Activated naive CD4-positive, alpha-beta T cell treated with anti-CD3 and anti-CD28 coated beads, Interleukin-2, amount 10 ng/mL, durations not matched to agents 7 days and 5 days (primary cell): ENCODE measurements at regions not wholly inside any gene's neighbourhood (a gene's known extent, or its start where the extent isn't known, plus 50 kb on each side); places are given as distances from the start of the nearest gene placed in this dataset.

ENCODE experiments used
- CTCF ChIA-PET: fragments of 350-600 bp; sonication (Branson Sonifier 250); formaldehyde crosslinking; loops from one replicate; lab custom pipeline; 2021; ENCODE audit warnings: antibody characterized with exemption; lab: Charles Lee
- DNase-seq: peaks from one replicate; pipeline ENCODE4 v3.0.0-alpha.2; 2020
- H3K27ac Mint-ChIP-seq: one replicate; pipeline ENCODE4 v1.8.0; 2021; ENCODE audit warnings: mild to moderate bottlenecking, moderate library complexity, mixed read lengths
- H3K27me3 Mint-ChIP-seq: one replicate; pipeline ENCODE4 v1.8.0; 2021; ENCODE audit warnings: mild to moderate bottlenecking, mixed read lengths
- H3K36me3 Mint-ChIP-seq: one replicate; pipeline ENCODE4 v1.8.0; 2021; ENCODE audit warnings: mixed read lengths
- H3K4me1 Mint-ChIP-seq: one replicate; pipeline ENCODE4 v1.8.0; 2021; ENCODE audit warnings: mixed read lengths
- H3K4me3 Mint-ChIP-seq: one replicate; pipeline ENCODE4 v1.8.0; 2021; ENCODE audit warnings: mild to moderate bottlenecking, moderate library complexity, mixed read lengths
- H3K9me3 Mint-ChIP-seq: one replicate; pipeline ENCODE4 v1.8.0; 2021; ENCODE audit warnings: mixed read lengths

GRCh38 chr1:208799186-208799585, 555.0 kb upstream of the PLXNA2 start:
- CTCF ChIA-PET, result no interaction called here
- no peaks in the 10 kb centered on the region for H3K27me3 Mint-ChIP-seq
- no peaks in the 10 kb centered on the region for H3K4me1 Mint-ChIP-seq
- H3K9me3 Mint-ChIP-seq, result no peaks in the 10 kb centered on the region
- no peak overlapping the region for H3K4me3 Mint-ChIP-seq
- H3K27ac Mint-ChIP-seq, result no peak overlapping the region
- no peaks in the 10 kb centered on the region for H3K36me3 Mint-ChIP-seq
- no peak for DNase-seq

GRCh38 chr1:208803011-208803811, 559.0 kb upstream of the PLXNA2 start:
- Mint-ChIP-seq H3K27ac (no peak overlapping the region), H3K36me3 (no peaks in the 10 kb centered on the region), H3K4me1 (no peaks in the 10 kb centered on the region), H3K4me3 (no peak overlapping the region), H3K9me3 (peaks cover 2% of the 10 kb centered on the region), H3K27me3 (no peaks in the 10 kb centered on the region)
- CTCF ChIA-PET, result no interaction called here
- DNase-seq, result no peak

GRCh38 chr1:208807446-208808127, 563.4 kb upstream of the PLXNA2 start:
- Mint-ChIP-seq H3K9me3 (peaks cover 2% of the 10 kb centered on the region), H3K27me3 (no peaks in the 10 kb centered on the region), H3K4me1 (no peaks in the 10 kb centered on the region), H3K27ac (no peak overlapping the region), H3K4me3 (no peak overlapping the region), H3K36me3 (no peaks in the 10 kb centered on the region)
- DNase-seq, result no peak
- CTCF ChIA-PET, result no interaction called here

- H3K36me3 Mint-ChIP-seq, result no peaks in the 10 kb centered on the region
- no peaks in the 10 kb centered on the region for H3K27me3 Mint-ChIP-seq
- H3K27ac Mint-ChIP-seq, result no peak overlapping the region
- peaks cover 2% of the 10 kb centered on the region for H3K9me3 Mint-ChIP-seq
- H3K4me3 Mint-ChIP-seq, result no peak overlapping the region
- no peak for DNase-seq
- no peaks in the 10 kb centered on the region for H3K4me1 Mint-ChIP-seq
- CTCF ChIA-PET, result no interaction called here
These were observed 564.1 kb upstream of the PLXNA2 start for GRCh38 chr1:208808301-208808700.

GRCh38 chr1:208809876-208810275, 565.7 kb upstream of the PLXNA2 start:
- Mint-ChIP-seq H3K4me1 (no peaks in the 10 kb centered on the region), H3K9me3 (peaks cover 2% of the 10 kb centered on the region), H3K4me3 (no peak overlapping the region), H3K36me3 (no peaks in the 10 kb centered on the region), H3K27me3 (no peaks in the 10 kb centered on the region), H3K27ac (no peak overlapping the region)
- no peak for DNase-seq
- CTCF ChIA-PET, result no interaction called here

- Mint-ChIP-seq H3K36me3 (no peaks in the 10 kb centered on the region), H3K9me3 (no peaks in the 10 kb centered on the region), H3K4me3 (no peak overlapping the region), H3K27ac (no peak overlapping the region), H3K27me3 (no peaks in the 10 kb centered on the region), H3K4me1 (no peaks in the 10 kb centered on the region)
- DNase-seq, result no peak
- CTCF ChIA-PET, result no interaction called here
These were observed 574.7 kb upstream of the PLXNA2 start for GRCh38 chr1:208818770-208819445.

- Mint-ChIP-seq H3K4me1 (no peaks in the 10 kb centered on the region), H3K4me3 (no peak overlapping the region), H3K36me3 (no peaks in the 10 kb centered on the region), H3K27ac (no peak overlapping the region), H3K9me3 (no peaks in the 10 kb centered on the region), H3K27me3 (no peaks in the 10 kb centered on the region)
- CTCF ChIA-PET, result no interaction called here
- DNase-seq, result no peak
These were observed 576.5 kb upstream of the PLXNA2 start for GRCh38 chr1:208820580-208821212.

- CTCF ChIA-PET, result no interaction called here
- no peak for DNase-seq
These were observed 577.8 kb upstream of the PLXNA2 start for GRCh38 chr1:208821939-208822338.

GRCh38 chr1:208825300-208825699, 581.1 kb upstream of the PLXNA2 start:
- H3K4me1 Mint-ChIP-seq, result no peaks in the 10 kb centered on the region
- CTCF ChIA-PET, result no interaction called here
- H3K27me3 Mint-ChIP-seq, result no peaks in the 10 kb centered on the region
- no peak overlapping the region for H3K4me3 Mint-ChIP-seq
- no peak for DNase-seq
- H3K36me3 Mint-ChIP-seq, result no peaks in the 10 kb centered on the region
- H3K9me3 Mint-ChIP-seq, result no peaks in the 10 kb centered on the region
- no peak overlapping the region for H3K27ac Mint-ChIP-seq

More at GRCh38 chr1:208821939-208822338, 577.8 kb upstream of the PLXNA2 start:
- Mint-ChIP-seq H3K27ac (no peak overlapping the region), H3K36me3 (no peaks in the 10 kb centered on the region), H3K4me1 (no peaks in the 10 kb centered on the region), H3K9me3 (no peaks in the 10 kb centered on the region), H3K4me3 (no peak overlapping the region), H3K27me3 (no peaks in the 10 kb centered on the region)

GRCh38 chr1:208829595-208829994, 585.4 kb upstream of the PLXNA2 start:
- Mint-ChIP-seq H3K27ac (no peak overlapping the region), H3K4me3 (no peak overlapping the region), H3K27me3 (no peaks in the 10 kb centered on the region), H3K4me1 (no peaks in the 10 kb centered on the region), H3K36me3 (no peaks in the 10 kb centered on the region), H3K9me3 (no peaks in the 10 kb centered on the region)
- CTCF ChIA-PET, result no interaction called here
- DNase-seq, result no peak

GRCh38 chr1:208834381-208835096, 590.4 kb upstream of the PLXNA2 start:
- no peaks in the 10 kb centered on the region for H3K9me3 Mint-ChIP-seq

GRCh38 chr1:208835097-208835463, 590.9 kb upstream of the PLXNA2 start:
- CTCF ChIA-PET, result no interaction called here
- no peaks in the 10 kb centered on the region for H3K9me3 Mint-ChIP-seq
- H3K27ac Mint-ChIP-seq, result no peak overlapping the region
- H3K4me1 Mint-ChIP-seq, result no peaks in the 10 kb centered on the region
- no peak overlapping the region for H3K4me3 Mint-ChIP-seq
- H3K27me3 Mint-ChIP-seq, result no peaks in the 10 kb centered on the region
- no peaks in the 10 kb centered on the region for H3K36me3 Mint-ChIP-seq
- no peak for DNase-seq

More at GRCh38 chr1:208834381-208835096, 590.4 kb upstream of the PLXNA2 start:
- H3K36me3 Mint-ChIP-seq, result no peaks in the 10 kb centered on the region
- no peaks in the 10 kb centered on the region for H3K27me3 Mint-ChIP-seq
- H3K4me1 Mint-ChIP-seq, result no peaks in the 10 kb centered on the region
- DNase-seq, result no peak
- CTCF ChIA-PET, result no interaction called here
- H3K4me3 Mint-ChIP-seq, result no peak overlapping the region
- H3K27ac Mint-ChIP-seq, result no peak overlapping the region

GRCh38 chr1:208835781-208836180, 591.6 kb upstream of the PLXNA2 start:
- CTCF ChIA-PET, result no interaction called here
- DNase-seq, result no peak
- H3K4me3 Mint-ChIP-seq, result no peak overlapping the region

GRCh38 chr1:208837242-208837641, 593.1 kb upstream of the PLXNA2 start:
- CTCF ChIA-PET, result no interaction called here
- Mint-ChIP-seq H3K36me3 (no peaks in the 10 kb centered on the region), H3K4me1 (no peaks in the 10 kb centered on the region), H3K27ac (no peak overlapping the region), H3K4me3 (no peak overlapping the region), H3K9me3 (no peaks in the 10 kb centered on the region), H3K27me3 (no peaks in the 10 kb centered on the region)
- no peak for DNase-seq

More at GRCh38 chr1:208835781-208836180, 591.6 kb upstream of the PLXNA2 start:
- H3K27me3 Mint-ChIP-seq, result no peaks in the 10 kb centered on the region
- H3K36me3 Mint-ChIP-seq, result no peaks in the 10 kb centered on the region
- no peaks in the 10 kb centered on the region for H3K9me3 Mint-ChIP-seq
- no peaks in the 10 kb centered on the region for H3K4me1 Mint-ChIP-seq
- no peak overlapping the region for H3K27ac Mint-ChIP-seq
